ENCODE measurements at regions not wholly inside any gene's neighbourhood (a gene's known extent, or its start where the extent isn't known, plus 50 kb on each side); places are given as distances from the start of the nearest gene placed in this dataset.

GRCh38 chr5:124659798-124660197, 86.6 kb downstream of the ZNF608 start:
- H2BK12ac ChIP-seq (ENCODE audit: insufficient read length, low read depth, low read length), result no peak overlapping the region
- no peak overlapping the region for H3K18ac ChIP-seq (ENCODE audit: insufficient read length, low read depth, low read length)
- no peaks in the 10 kb centered on the region for H3K9me3 ChIP-seq (ENCODE audit: control insufficient read depth, low read depth, low read length)
- H3K4me3 Mint-ChIP-seq, result no peak overlapping the region
- no CpG with 5 or more reads among the region's 4 CpGs for WGBS (ENCODE audit: extremely low coverage, insufficient read length, low lambda C conversion rate)
- no peak overlapping the region for H2BK120ac ChIP-seq (ENCODE audit: low read depth, low read length, poor library complexity, severe bottlenecking)
- no peak overlapping the region for H4K91ac ChIP-seq (ENCODE audit: insufficient read length, low read depth, low read length)
- no peak overlapping the region for H2BK20ac ChIP-seq (ENCODE audit: low read depth, low read length, poor library complexity, severe bottlenecking)
- H3K27me3 ChIP-seq (ENCODE audit: insufficient read depth, low read length), result no peaks in the 10 kb centered on the region
- H3K4me2 ChIP-seq (ENCODE audit: insufficient read depth, insufficient read length, low read length), result no peak overlapping the region
- H3K27ac Mint-ChIP-seq, result peak overlapping the region in 2 of 3 experiments; percentile 74 to 99; a peak in 6 of 7 replicates
- peaks cover 5% of the 10 kb centered on the region; the same call in 1 of the 2 replicates for H3K79me2 ChIP-seq (ENCODE audit: insufficient read depth, low read length)
- no peak overlapping the region for H3K14ac ChIP-seq (ENCODE audit: insufficient read depth, low read length)
- no peak for DNase-seq
- H3K79me1 ChIP-seq (ENCODE audit: insufficient read depth, low read depth, low read length, poor library complexity, severe bottlenecking), result no peaks in the 10 kb centered on the region
- H3T11ph ChIP-seq (ENCODE audit: low read length), result no peak overlapping the region
- H3K36me3 Mint-ChIP-seq (ENCODE audit: insufficient read depth in 1 of 3, low read depth in 3 of 3), result no peaks in the 10 kb centered on the region; a peak in 1 of 7 replicates
- H4K5ac ChIP-seq (ENCODE audit: insufficient read length, low read depth, low read length), result no peak overlapping the region
- no peak overlapping the region for H2AFZ ChIP-seq (ENCODE audit: low read length)
- no peaks in the 10 kb centered on the region for H3K27me3 Mint-ChIP-seq (ENCODE audit: low read depth)
- H3K23me2 ChIP-seq (ENCODE audit: insufficient read length, low read depth, low read length, poor library complexity, severe bottlenecking), result no peaks in the 10 kb centered on the region
- no peak overlapping the region for H3K9ac ChIP-seq (ENCODE audit: extremely low read depth, insufficient read length, low read length)
- H3K4me1 ChIP-seq (ENCODE audit: insufficient read depth, low read length), result peaks cover 25% of the 10 kb centered on the region; the same call in 1 of the 2 replicates
- H3K4ac ChIP-seq (ENCODE audit: low read depth, low read length), result no peak overlapping the region
- H4K20me1 ChIP-seq (ENCODE audit: control insufficient read depth, insufficient read depth, insufficient read length), result no peaks in the 10 kb centered on the region
- H4K8ac ChIP-seq (replicated peaks; ENCODE audit: insufficient read length, low read depth, low read length), result no peak overlapping the region
- no peak overlapping the region for H3K56ac ChIP-seq (ENCODE audit: insufficient read length, low read depth, low read length)
- H3K23ac ChIP-seq (ENCODE audit: insufficient read length, low read depth, low read length), result no peak overlapping the region
- TF ChIP-seq CTCF (conservative IDR thresholded peaks at IDR 0.05), result no peak
- H2BK5ac ChIP-seq (ENCODE audit: insufficient read length, low read length), result no peak overlapping the region
- peaks cover 71 to 72% of the 10 kb centered on the region in 2 experiments for H3K4me1 Mint-ChIP-seq
- H3K27ac ChIP-seq (ENCODE audit: insufficient read length, low read depth, low read length), result no peak overlapping the region
- H3K9me3 Mint-ChIP-seq, result no peaks in the 10 kb centered on the region; a peak in 1 of 5 replicates
- H2AK5ac ChIP-seq (ENCODE audit: insufficient read length, low read length), result no peak overlapping the region
- no peak overlapping the region for H2BK15ac ChIP-seq (ENCODE audit: low read depth, low read length)
